C4-2B (cell line): ENCODE measurements at regions not wholly inside any gene's neighbourhood (a gene's known extent, or its start where the extent isn't known, plus 50 kb on each side); places are given as distances from the start of the nearest gene placed in this dataset.

ENCODE experiments used
- H3K27ac ChIP-seq: fragments of 450-650 bp; 2 replicates; pipeline ENCODE4 v1.5.1; 2017
- ZFX ChIP-seq: fragments of 450-650 bp; IDR thresholded peaks from 2 replicates; pipeline ENCODE4 v1.6.1; 2017
- TF ChIP-seq, protein P1 (sequence below): fragments of 450-650 bp; conservative IDR thresholded peaks from 2 replicates; pipeline ENCODE4 v1.5.1; 2017; ENCODE audit warnings: mild to moderate bottlenecking

DNA sequence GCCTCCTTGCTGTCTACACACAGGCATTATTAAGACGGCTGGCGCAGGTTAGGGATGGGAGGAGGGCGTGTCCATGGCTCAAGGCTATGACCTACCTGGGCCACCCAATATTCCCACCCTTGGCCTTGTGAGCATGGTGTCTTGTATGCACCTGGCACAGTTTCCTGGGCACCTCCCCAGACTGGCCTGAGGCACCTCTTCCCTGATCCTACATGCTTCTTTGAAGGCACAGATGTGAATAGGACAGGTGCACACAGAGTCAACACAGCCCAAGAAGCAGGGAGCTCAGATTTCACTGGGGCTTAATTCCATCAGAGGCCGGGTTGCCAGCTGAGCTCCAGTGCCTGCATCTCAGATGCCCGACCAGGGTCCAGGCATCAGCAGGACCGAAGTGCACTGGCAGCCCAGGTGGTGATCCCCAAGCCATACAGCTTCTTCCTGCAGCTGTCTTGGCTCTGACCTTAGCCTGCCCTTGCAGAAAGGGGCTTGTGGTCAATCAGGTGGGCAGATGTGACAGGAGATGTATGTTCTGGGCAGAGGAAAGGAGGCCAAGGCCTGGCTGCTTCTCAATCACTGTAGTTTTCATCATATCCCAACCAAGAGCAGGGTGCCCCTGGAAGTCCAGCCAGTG is 287.7 kb downstream of the CLIC5 start:
- no peak overlapping the region for H3K27ac ChIP-seq
- TF ChIP-seq ZFX, result no peak
- TF ChIP-seq, protein P1, sequence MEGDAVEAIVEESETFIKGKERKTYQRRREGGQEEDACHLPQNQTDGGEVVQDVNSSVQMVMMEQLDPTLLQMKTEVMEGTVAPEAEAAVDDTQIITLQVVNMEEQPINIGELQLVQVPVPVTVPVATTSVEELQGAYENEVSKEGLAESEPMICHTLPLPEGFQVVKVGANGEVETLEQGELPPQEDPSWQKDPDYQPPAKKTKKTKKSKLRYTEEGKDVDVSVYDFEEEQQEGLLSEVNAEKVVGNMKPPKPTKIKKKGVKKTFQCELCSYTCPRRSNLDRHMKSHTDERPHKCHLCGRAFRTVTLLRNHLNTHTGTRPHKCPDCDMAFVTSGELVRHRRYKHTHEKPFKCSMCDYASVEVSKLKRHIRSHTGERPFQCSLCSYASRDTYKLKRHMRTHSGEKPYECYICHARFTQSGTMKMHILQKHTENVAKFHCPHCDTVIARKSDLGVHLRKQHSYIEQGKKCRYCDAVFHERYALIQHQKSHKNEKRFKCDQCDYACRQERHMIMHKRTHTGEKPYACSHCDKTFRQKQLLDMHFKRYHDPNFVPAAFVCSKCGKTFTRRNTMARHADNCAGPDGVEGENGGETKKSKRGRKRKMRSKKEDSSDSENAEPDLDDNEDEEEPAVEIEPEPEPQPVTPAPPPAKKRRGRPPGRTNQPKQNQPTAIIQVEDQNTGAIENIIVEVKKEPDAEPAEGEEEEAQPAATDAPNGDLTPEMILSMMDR, result no peak

DNA sequence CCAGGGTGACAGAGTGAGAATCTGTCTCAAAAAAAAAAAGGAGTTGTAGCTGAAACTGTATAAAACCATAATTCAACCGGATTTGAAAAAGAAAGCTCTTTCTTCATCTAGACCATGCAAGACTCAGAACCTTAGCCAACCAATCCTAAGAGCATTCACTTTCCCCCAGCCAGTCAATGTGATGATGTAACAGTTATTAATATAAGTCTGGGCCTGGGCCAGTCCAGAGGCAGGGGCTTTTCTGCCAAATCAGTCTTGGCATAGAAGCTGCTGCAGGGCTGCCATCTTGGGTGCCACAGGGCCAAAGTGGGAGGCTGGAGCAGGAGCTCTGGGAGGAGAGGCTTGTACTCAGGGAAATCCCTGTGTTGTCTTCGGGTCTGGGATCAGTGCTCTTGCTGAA is 288.4 kb downstream of the CLIC5 start:
- no peak overlapping the region for H3K27ac ChIP-seq
- TF ChIP-seq, protein P1, result no peak
- TF ChIP-seq ZFX, result no peak

DNA sequence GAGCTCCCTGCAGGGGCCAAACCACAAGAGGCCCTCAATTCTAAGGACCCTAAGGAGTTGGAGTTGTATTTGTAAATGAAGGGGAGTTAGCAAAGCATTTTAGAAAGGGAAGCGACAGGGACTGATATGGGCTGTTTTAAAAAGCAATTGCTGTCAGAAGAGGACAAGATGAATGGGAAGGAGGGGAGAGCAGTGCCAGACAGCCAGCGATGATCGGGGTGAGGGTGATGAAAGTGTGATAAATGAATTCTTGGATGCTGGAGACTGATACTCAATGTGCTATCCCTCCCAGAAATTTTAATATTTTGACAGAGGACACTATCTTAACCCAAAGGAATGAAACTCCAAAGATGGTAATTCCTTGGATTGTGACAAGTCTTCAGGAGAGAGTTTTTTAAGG is 289.2 kb downstream of the CLIC5 start:
- H3K27ac ChIP-seq, result no peak overlapping the region
- no peak for TF ChIP-seq ZFX
- TF ChIP-seq, protein P1, result no peak

DNA sequence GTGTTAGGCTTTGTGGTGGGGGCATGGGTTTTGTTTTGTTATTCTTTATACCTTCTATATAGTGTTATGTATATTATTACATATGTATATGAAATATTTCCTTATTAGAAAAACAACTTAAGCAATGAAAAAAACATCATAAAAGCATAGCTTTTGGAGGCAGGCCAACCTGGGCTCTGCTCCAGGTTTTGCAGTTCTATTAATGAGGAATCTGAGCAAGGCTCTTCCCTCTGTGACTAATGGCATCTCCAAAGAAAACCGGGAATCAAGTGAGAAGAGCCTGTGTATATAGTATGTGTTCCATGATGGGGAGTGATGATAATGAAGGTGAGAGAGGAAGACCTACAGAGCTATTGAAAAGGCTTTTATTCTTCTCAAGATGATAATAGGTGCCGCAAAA is 291.1 kb downstream of the CLIC5 start:
- TF ChIP-seq, protein P1, result no peak
- no peak for TF ChIP-seq ZFX

DNA sequence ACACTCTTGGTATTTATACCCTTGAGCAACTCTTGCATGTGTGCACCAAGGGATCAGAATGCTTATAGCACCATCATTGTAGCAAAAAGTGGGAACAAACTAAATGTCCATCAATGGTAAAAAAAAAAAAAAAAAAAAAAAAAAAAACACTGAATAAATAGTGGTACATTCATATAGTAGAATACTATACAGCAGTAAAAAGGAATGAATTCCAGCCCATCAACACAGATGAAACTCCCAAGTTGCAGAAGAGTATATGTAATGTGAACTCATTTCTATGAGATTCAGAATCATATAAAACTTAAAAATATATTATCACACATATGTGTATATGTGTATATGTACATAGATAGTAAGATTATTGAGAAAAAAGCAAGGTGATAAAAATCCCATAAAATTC is 291.6 kb downstream of the CLIC5 start:
- no peak overlapping the region for H3K27ac ChIP-seq
- TF ChIP-seq, protein P1, result no peak
- no peak for TF ChIP-seq ZFX

More for the DNA sequence above, 291.1 kb downstream of the CLIC5 start:
- no peak overlapping the region for H3K27ac ChIP-seq

DNA sequence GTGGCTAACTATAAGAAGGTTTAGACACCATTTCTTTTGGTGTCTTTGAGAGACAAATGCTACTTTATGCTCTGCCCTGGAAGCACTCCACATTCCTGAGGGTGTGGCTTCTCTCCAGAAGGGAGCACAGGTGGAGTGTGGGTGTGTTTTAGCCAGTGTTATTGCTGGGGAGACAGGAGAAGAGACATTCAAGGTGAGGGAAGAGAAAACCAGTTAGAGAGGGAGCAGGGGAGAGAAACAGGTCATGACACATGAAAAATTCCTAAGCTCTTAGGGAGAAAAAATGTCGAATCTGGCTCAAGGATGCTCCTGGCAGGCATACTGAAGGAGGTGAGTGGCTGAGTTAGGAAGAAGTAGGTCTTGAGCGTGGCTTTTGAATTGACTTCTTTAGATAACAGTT is 292.8 kb downstream of the CLIC5 start:
- no peak overlapping the region for H3K27ac ChIP-seq
- TF ChIP-seq, protein P1, result no peak
- no peak for TF ChIP-seq ZFX

DNA sequence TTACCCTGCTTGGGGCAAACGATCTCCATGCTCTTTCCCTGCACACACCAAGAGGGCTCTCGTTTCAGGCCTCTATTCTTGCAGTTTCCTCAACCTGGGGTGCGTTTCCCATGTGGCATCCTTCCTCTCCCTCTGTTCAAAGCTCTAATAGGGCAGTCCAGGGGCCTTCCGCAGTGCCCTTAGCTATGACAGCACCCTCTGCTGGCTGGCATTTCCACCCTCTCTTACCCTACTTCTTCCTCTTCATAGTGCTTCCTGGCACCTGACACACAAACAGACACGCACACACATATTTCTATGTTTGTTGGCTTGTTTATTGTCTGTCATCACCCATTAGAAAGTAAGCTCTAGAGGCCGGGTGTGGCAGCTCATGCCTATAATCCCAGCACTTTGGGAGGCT is 294.0 kb downstream of the CLIC5 start:
- no peak overlapping the region for H3K27ac ChIP-seq
- no peak for TF ChIP-seq ZFX

DNA sequence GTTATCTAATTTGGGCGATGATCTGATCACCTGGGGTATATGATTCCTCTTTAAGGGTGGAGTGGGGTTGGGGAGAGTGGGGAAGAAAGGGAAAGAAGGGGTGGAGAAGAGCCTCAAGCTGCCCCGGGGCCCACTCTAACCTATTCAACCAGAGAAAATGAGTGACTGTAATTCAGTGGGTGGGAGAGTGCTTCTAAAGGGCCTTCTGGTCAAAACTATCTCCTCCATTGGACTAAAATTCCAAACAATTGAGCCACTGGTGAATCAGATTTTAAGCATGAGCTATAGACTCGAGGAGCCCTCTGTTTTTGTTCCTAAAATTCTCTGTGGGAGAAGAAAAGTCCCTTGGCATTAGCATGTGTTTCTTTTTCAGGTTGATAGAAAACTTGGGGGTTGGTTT is 296.8 kb downstream of the CLIC5 start:
- no peak overlapping the region for H3K27ac ChIP-seq
- TF ChIP-seq ZFX, result no peak
- TF ChIP-seq, protein P1, result no peak
